Omental fat pad (tissue), 3 donors: ENCODE measurements at regions not wholly inside any gene's neighbourhood (a gene's known extent, or its start where the extent isn't known, plus 50 kb on each side); places are given as distances from the start of the nearest gene placed in this dataset.

ENCODE experiments used
- ATAC-seq: fragments of 150-250 bp; one replicate; pipeline ENCODE4 v1.9.1; 2016; ENCODE audit warnings: mild to moderate bottlenecking, moderate library complexity; ENCODE audit not compliant: low FRiP score
- DNase-seq: peaks from one replicate; pipeline ENCODE4 v3.0.0-alpha.2; 2019; ENCODE audit warnings: low spot score
- TF ChIP-seq, protein P1 (sequence below), 3 donors: fragments of 450-650 bp; IDR thresholded peaks; one replicate each; pipeline ENCODE4 v1.5.1; 2016 to 2017; ENCODE audit warnings: antibody characterized with exemption in 3 of 3, mild to moderate bottlenecking in 3 of 3, moderate library complexity in 2 of 3

- ATAC-seq, result no peak
- TF ChIP-seq, protein P1, sequence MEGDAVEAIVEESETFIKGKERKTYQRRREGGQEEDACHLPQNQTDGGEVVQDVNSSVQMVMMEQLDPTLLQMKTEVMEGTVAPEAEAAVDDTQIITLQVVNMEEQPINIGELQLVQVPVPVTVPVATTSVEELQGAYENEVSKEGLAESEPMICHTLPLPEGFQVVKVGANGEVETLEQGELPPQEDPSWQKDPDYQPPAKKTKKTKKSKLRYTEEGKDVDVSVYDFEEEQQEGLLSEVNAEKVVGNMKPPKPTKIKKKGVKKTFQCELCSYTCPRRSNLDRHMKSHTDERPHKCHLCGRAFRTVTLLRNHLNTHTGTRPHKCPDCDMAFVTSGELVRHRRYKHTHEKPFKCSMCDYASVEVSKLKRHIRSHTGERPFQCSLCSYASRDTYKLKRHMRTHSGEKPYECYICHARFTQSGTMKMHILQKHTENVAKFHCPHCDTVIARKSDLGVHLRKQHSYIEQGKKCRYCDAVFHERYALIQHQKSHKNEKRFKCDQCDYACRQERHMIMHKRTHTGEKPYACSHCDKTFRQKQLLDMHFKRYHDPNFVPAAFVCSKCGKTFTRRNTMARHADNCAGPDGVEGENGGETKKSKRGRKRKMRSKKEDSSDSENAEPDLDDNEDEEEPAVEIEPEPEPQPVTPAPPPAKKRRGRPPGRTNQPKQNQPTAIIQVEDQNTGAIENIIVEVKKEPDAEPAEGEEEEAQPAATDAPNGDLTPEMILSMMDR (IDR thresholded peaks at IDR 0.05), result no peak
Measured at GRCh38 chr10:4214908-4215307, 429.9 kb upstream of the KLF6 start.

GRCh38 chr10:4213441-4213840 lies 428.4 kb upstream of the KLF6 start:
- ATAC-seq, result no peak
- no peak for DNase-seq
- TF ChIP-seq, protein P1 (IDR thresholded peaks at IDR 0.05), result no peak

More at GRCh38 chr10:4214908-4215307, 429.9 kb upstream of the KLF6 start:
- DNase-seq, result no peak

DNA sequence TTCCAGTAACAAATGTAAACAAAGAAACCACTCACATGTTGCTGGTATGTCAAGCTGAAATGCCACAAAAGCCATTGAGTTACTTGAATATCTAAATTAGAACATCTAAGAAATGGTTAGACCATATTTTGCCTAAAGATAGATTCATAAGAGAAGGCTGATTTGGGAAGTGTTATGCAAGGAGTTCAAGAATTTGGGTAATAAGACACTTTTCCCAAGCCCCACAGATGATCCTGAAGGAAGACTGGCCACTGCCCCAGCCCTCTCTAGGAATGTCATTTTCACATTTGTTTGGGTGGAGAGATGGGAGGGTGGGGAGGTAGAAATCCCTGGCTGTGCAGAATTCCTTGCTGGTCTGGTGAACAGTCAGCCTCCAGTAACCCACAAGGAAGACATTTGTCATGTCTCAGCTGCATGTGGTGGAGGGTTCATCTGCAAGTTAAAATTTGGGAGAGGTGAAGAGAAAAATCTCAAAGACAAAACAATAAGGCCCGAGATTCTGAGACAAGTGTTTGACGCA lies 427.2 kb upstream of the KLF6 start:
- no peak for DNase-seq
- ATAC-seq, result no peak
- TF ChIP-seq, protein P1 (IDR thresholded peaks at IDR 0.05), result no peak

GRCh38 chr10:4208499-4208898 lies 423.5 kb upstream of the KLF6 start:
- DNase-seq, result no peak
- TF ChIP-seq, protein P1 (IDR thresholded peaks at IDR 0.05), result no peak
- ATAC-seq, result no peak

DNA sequence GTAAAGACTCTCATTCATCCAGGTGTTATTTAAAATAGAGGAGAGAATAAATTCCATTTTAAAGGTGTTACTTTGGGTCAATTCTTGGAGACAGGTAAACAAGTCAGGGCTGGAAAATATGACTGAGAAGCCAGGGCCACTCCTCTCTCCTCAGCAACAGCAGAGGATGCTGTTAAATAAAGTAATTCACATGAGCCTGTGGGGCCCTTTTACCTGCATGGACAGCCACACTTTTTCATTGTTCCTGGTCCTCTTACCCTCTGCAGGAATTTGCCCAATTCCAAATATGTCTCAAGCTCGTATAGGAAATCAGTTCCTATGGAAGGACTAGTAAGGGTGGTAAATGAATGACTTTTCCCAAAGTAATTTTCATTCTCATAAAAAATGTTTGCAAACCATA lies 420.1 kb upstream of the KLF6 start:
- ATAC-seq, result no peak
- TF ChIP-seq, protein P1 (IDR thresholded peaks at IDR 0.05), result no peak
- no peak for DNase-seq

DNA sequence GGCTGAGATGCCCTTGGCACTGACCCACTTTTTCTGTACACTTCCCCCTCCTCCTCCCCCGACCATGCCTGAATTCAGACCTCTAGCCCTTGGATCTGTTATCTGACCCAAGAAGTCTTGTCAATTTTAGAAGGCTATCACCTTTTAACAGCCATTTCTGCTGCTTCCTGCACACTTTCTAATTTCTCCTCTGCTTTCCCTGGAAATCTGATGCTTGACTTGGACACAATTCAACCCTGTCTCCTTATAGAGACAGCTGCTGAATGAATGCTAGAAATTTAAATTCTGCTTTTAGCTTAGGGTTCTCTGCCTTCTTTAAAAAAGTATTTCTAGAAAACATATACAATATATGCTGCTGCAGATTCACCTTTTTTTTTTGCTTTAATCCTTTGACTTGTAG lies 417.9 kb upstream of the KLF6 start:
- TF ChIP-seq, protein P1 (IDR thresholded peaks at IDR 0.05), result no peak
- ATAC-seq, result no peak
- no peak for DNase-seq
